ENCODE measurements at regions not wholly inside any gene's neighbourhood (a gene's known extent, or its start where the extent isn't known, plus 50 kb on each side); places are given as distances from the start of the nearest gene placed in this dataset.

GRCh38 chr4:180810581-180810980, 1432.6 kb upstream of the TENM3 start:
- TF ChIP-seq, protein P1, sequence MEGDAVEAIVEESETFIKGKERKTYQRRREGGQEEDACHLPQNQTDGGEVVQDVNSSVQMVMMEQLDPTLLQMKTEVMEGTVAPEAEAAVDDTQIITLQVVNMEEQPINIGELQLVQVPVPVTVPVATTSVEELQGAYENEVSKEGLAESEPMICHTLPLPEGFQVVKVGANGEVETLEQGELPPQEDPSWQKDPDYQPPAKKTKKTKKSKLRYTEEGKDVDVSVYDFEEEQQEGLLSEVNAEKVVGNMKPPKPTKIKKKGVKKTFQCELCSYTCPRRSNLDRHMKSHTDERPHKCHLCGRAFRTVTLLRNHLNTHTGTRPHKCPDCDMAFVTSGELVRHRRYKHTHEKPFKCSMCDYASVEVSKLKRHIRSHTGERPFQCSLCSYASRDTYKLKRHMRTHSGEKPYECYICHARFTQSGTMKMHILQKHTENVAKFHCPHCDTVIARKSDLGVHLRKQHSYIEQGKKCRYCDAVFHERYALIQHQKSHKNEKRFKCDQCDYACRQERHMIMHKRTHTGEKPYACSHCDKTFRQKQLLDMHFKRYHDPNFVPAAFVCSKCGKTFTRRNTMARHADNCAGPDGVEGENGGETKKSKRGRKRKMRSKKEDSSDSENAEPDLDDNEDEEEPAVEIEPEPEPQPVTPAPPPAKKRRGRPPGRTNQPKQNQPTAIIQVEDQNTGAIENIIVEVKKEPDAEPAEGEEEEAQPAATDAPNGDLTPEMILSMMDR (IDR thresholded peaks at IDR 0.05), result no peak
- TF ChIP-seq POLR2A (IDR thresholded peaks at IDR 0.05), result no peak
